ENCODE measurements at regions not wholly inside any gene's neighbourhood (a gene's known extent, or its start where the extent isn't known, plus 50 kb on each side); places are given as distances from the start of the nearest gene placed in this dataset.

- Histone ChIP-seq H3K9me3 (ENCODE audit: control insufficient read depth, low read length) (peaks cover 11% of the 10 kb centered on the region), H3K4me1 (ENCODE audit: control insufficient read depth, insufficient read depth, low read length, poor library complexity, severe bottlenecking) (peaks cover 18% of the 10 kb centered on the region), H3K27ac (ENCODE audit: low read depth, low read length, severe bottlenecking) (no peak overlapping the region), H3K36me3 (ENCODE audit: control insufficient read depth, insufficient read depth, low read length) (no peaks in the 10 kb centered on the region), H3K4me3 (ENCODE audit: extremely low read depth, insufficient read depth, low read length, poor library complexity, severe bottlenecking) (no peak overlapping the region)
- WGBS, 2 experiments (ENCODE audit: insufficient coverage in 2 of 2): 100% methylated on average over 1 of the region's 2 CpGs; no CpG with 5 or more reads in 1 of the 2 experiments
Measured at GRCh38 chr3:193906849-193907410, 229.0 kb upstream of the HES1 start.

- no CpG with 5 or more reads among the region's 1 CpG for WGBS, 2 experiments (ENCODE audit: insufficient coverage in 2 of 2)
- Histone ChIP-seq H3K4me1 (ENCODE audit: control insufficient read depth, insufficient read depth, low read length, poor library complexity, severe bottlenecking) (peaks cover 19% of the 10 kb centered on the region), H3K4me3 (ENCODE audit: extremely low read depth, insufficient read depth, low read length, poor library complexity, severe bottlenecking) (no peak overlapping the region), H3K9me3 (ENCODE audit: control insufficient read depth, low read length) (peaks cover 11% of the 10 kb centered on the region), H3K27ac (ENCODE audit: low read depth, low read length, severe bottlenecking) (no peak overlapping the region), H3K36me3 (ENCODE audit: control insufficient read depth, insufficient read depth, low read length) (no peaks in the 10 kb centered on the region)
Measured at GRCh38 chr3:193908181-193908744, 227.7 kb upstream of the HES1 start.

GRCh38 chr3:193909387-193909786 is 226.6 kb upstream of the HES1 start:
- peaks cover 11% of the 10 kb centered on the region for H3K9me3 ChIP-seq (ENCODE audit: control insufficient read depth, low read length)
- H3K27ac ChIP-seq (ENCODE audit: low read depth, low read length, severe bottlenecking): no peak overlapping the region
- H3K4me3 ChIP-seq (ENCODE audit: extremely low read depth, insufficient read depth, low read length, poor library complexity, severe bottlenecking): no peak overlapping the region
- peaks cover 19% of the 10 kb centered on the region for H3K4me1 ChIP-seq (ENCODE audit: control insufficient read depth, insufficient read depth, low read length, poor library complexity, severe bottlenecking)
- WGBS, 2 experiments (ENCODE audit: insufficient coverage in 2 of 2): 93 to 100% methylated on average over 2 of the region's 2 CpGs
- no peaks in the 10 kb centered on the region for H3K36me3 ChIP-seq (ENCODE audit: control insufficient read depth, insufficient read depth, low read length)

GRCh38 chr3:193910310-193910709 is 225.6 kb upstream of the HES1 start:
- H3K4me1 ChIP-seq (ENCODE audit: control insufficient read depth, insufficient read depth, low read length, poor library complexity, severe bottlenecking): peaks cover 19% of the 10 kb centered on the region
- 80% methylated on average over 1 of the region's 1 CpG; no CpG with 5 or more reads in 1 of the 2 experiments for WGBS, 2 experiments (ENCODE audit: insufficient coverage in 2 of 2)
- H3K4me3 ChIP-seq (ENCODE audit: extremely low read depth, insufficient read depth, low read length, poor library complexity, severe bottlenecking): no peak overlapping the region
- H3K27ac ChIP-seq (ENCODE audit: low read depth, low read length, severe bottlenecking): no peak overlapping the region
- H3K36me3 ChIP-seq (ENCODE audit: control insufficient read depth, insufficient read depth, low read length): no peaks in the 10 kb centered on the region
- peaks cover 11% of the 10 kb centered on the region for H3K9me3 ChIP-seq (ENCODE audit: control insufficient read depth, low read length)

GRCh38 chr3:193910886-193911738 is 224.8 kb upstream of the HES1 start:
- no peaks in the 10 kb centered on the region for H3K36me3 ChIP-seq (ENCODE audit: control insufficient read depth, insufficient read depth, low read length)
- H3K4me3 ChIP-seq (ENCODE audit: extremely low read depth, insufficient read depth, low read length, poor library complexity, severe bottlenecking): no peak overlapping the region
- 75 to 77% methylated on average over 5 to 7 of the region's 9 CpGs for WGBS, 2 experiments (ENCODE audit: insufficient coverage in 2 of 2)
- H3K27ac ChIP-seq (ENCODE audit: low read depth, low read length, severe bottlenecking): peak overlapping the region; percentile 19
- peaks cover 19% of the 10 kb centered on the region for H3K4me1 ChIP-seq (ENCODE audit: control insufficient read depth, insufficient read depth, low read length, poor library complexity, severe bottlenecking)
- H3K9me3 ChIP-seq (ENCODE audit: control insufficient read depth, low read length): peaks cover 11% of the 10 kb centered on the region

GRCh38 chr3:193911784-193912340 is 224.1 kb upstream of the HES1 start:
- no peak overlapping the region for H3K27ac ChIP-seq (ENCODE audit: low read depth, low read length, severe bottlenecking)
- WGBS, 2 experiments (ENCODE audit: insufficient coverage in 2 of 2): 87 to 89% methylated on average over 8 to 11 of the region's 12 CpGs
- H3K36me3 ChIP-seq (ENCODE audit: control insufficient read depth, insufficient read depth, low read length): no peaks in the 10 kb centered on the region
- peaks cover 19% of the 10 kb centered on the region for H3K4me1 ChIP-seq (ENCODE audit: control insufficient read depth, insufficient read depth, low read length, poor library complexity, severe bottlenecking)
- peaks cover 11% of the 10 kb centered on the region for H3K9me3 ChIP-seq (ENCODE audit: control insufficient read depth, low read length)
- H3K4me3 ChIP-seq (ENCODE audit: extremely low read depth, insufficient read depth, low read length, poor library complexity, severe bottlenecking): no peak overlapping the region

- Histone ChIP-seq H3K36me3 (ENCODE audit: control insufficient read depth, insufficient read depth, low read length) (no peaks in the 10 kb centered on the region), H3K9me3 (ENCODE audit: control insufficient read depth, low read length) (peaks cover 11% of the 10 kb centered on the region), H3K4me1 (ENCODE audit: control insufficient read depth, insufficient read depth, low read length, poor library complexity, severe bottlenecking) (peaks cover 19% of the 10 kb centered on the region), H3K4me3 (ENCODE audit: extremely low read depth, insufficient read depth, low read length, poor library complexity, severe bottlenecking) (no peak overlapping the region), H3K27ac (ENCODE audit: low read depth, low read length, severe bottlenecking) (no peak overlapping the region)
- WGBS, 2 experiments (ENCODE audit: insufficient coverage in 2 of 2): 82 to 100% methylated on average over 2 of the region's 2 CpGs
Measured at GRCh38 chr3:193912621-193913178, 223.2 kb upstream of the HES1 start.

GRCh38 chr3:193914602-193915001 is 221.3 kb upstream of the HES1 start:
- peaks cover 19% of the 10 kb centered on the region for H3K4me1 ChIP-seq (ENCODE audit: control insufficient read depth, insufficient read depth, low read length, poor library complexity, severe bottlenecking)
- 100% methylated on average over 1 of the region's 1 CpG; no CpG with 5 or more reads in 1 of the 2 experiments for WGBS, 2 experiments (ENCODE audit: insufficient coverage in 2 of 2)

GRCh38 chr3:193915099-193915498 is 220.8 kb upstream of the HES1 start:
- Histone ChIP-seq H3K27ac (ENCODE audit: low read depth, low read length, severe bottlenecking) (no peak overlapping the region), H3K9me3 (ENCODE audit: control insufficient read depth, low read length) (no peaks in the 10 kb centered on the region), H3K4me1 (ENCODE audit: control insufficient read depth, insufficient read depth, low read length, poor library complexity, severe bottlenecking) (peaks cover 18% of the 10 kb centered on the region), H3K4me3 (ENCODE audit: extremely low read depth, insufficient read depth, low read length, poor library complexity, severe bottlenecking) (no peak overlapping the region), H3K36me3 (ENCODE audit: control insufficient read depth, insufficient read depth, low read length) (no peaks in the 10 kb centered on the region)
- 85 to 94% methylated on average over 4 of the region's 4 CpGs for WGBS, 2 experiments (ENCODE audit: insufficient coverage in 2 of 2)

More at GRCh38 chr3:193914602-193915001, 221.3 kb upstream of the HES1 start:
- no peak overlapping the region for H3K27ac ChIP-seq (ENCODE audit: low read depth, low read length, severe bottlenecking)
- H3K4me3 ChIP-seq (ENCODE audit: extremely low read depth, insufficient read depth, low read length, poor library complexity, severe bottlenecking): no peak overlapping the region
- H3K9me3 ChIP-seq (ENCODE audit: control insufficient read depth, low read length): no peaks in the 10 kb centered on the region
- H3K36me3 ChIP-seq (ENCODE audit: control insufficient read depth, insufficient read depth, low read length): no peaks in the 10 kb centered on the region

GRCh38 chr3:193915613-193916012 is 220.3 kb upstream of the HES1 start:
- no peaks in the 10 kb centered on the region for H3K9me3 ChIP-seq (ENCODE audit: control insufficient read depth, low read length)
- no peaks in the 10 kb centered on the region for H3K36me3 ChIP-seq (ENCODE audit: control insufficient read depth, insufficient read depth, low read length)
- H3K4me1 ChIP-seq (ENCODE audit: control insufficient read depth, insufficient read depth, low read length, poor library complexity, severe bottlenecking): peaks cover 12% of the 10 kb centered on the region
- H3K27ac ChIP-seq (ENCODE audit: low read depth, low read length, severe bottlenecking): no peak overlapping the region
- H3K4me3 ChIP-seq (ENCODE audit: extremely low read depth, insufficient read depth, low read length, poor library complexity, severe bottlenecking): no peak overlapping the region

Data from mesodermal cell (in vitro differentiated cells).